ENCODE measurements at regions not wholly inside any gene's neighbourhood (a gene's known extent, or its start where the extent isn't known, plus 50 kb on each side); places are given as distances from the start of the nearest gene placed in this dataset.
A peak's percentile ranks its signal among the peaks of the same experiment; 100 is the strongest.

DNA sequence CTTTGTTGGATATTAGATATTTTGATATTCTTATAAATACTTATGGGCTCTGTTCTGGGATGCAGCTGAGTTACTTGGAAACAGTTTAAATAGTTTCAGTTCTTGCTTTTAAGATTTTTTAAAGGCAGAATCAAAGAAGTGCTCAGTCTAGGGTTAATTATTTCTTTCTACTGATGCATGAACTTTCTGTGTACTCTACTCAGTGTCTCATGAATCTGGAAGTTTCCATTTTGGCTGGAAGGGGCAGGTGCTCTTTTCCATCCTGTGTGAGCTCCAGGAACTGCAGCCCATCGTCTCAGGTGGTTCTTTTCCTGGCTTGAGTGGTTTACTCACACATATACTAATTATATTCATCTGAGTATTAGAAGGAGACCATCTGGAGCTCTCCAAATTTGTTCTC is 61.1 kb upstream of the CPHXL start:
- H3K9me3 Mint-ChIP-seq: peaks cover 44% of the 10 kb centered on the region
- H3K36me3 ChIP-seq (ENCODE audit: insufficient read depth): no peaks in the 10 kb centered on the region
- H3K4me1 ChIP-seq (ENCODE audit: insufficient read depth): no peaks in the 10 kb centered on the region
- H3K4me3 Mint-ChIP-seq: no peak overlapping the region
- DNase-seq (ENCODE audit: low spot score) (no peak), ATAC-seq (no peak)
- no peak overlapping the region for H3K4me2 ChIP-seq
- H3K4me3 ChIP-seq: no peak overlapping the region
- H4K20me1 ChIP-seq (replicated peaks; ENCODE audit: insufficient read depth): no peaks in the 10 kb centered on the region
- H3K27me3 Mint-ChIP-seq (ENCODE audit: insufficient read depth, low read depth, poor library complexity): peaks cover 9% of the 10 kb centered on the region
- H3K27ac Mint-ChIP-seq: no peak overlapping the region
- no peaks in the 10 kb centered on the region for H3K27me3 ChIP-seq (ENCODE audit: insufficient read depth)
- TF ChIP-seq, protein P1, sequence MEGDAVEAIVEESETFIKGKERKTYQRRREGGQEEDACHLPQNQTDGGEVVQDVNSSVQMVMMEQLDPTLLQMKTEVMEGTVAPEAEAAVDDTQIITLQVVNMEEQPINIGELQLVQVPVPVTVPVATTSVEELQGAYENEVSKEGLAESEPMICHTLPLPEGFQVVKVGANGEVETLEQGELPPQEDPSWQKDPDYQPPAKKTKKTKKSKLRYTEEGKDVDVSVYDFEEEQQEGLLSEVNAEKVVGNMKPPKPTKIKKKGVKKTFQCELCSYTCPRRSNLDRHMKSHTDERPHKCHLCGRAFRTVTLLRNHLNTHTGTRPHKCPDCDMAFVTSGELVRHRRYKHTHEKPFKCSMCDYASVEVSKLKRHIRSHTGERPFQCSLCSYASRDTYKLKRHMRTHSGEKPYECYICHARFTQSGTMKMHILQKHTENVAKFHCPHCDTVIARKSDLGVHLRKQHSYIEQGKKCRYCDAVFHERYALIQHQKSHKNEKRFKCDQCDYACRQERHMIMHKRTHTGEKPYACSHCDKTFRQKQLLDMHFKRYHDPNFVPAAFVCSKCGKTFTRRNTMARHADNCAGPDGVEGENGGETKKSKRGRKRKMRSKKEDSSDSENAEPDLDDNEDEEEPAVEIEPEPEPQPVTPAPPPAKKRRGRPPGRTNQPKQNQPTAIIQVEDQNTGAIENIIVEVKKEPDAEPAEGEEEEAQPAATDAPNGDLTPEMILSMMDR (conservative IDR thresholded peaks at IDR 0.05; ENCODE audit: low read depth in 2 of 2): no peak
- TF ChIP-seq ZNF331 (CRISPR knock-in tag; IDR thresholded peaks at IDR 0.05; ENCODE audit: low read depth) (no peak), CREB1 (CRISPR knock-in tag; IDR thresholded peaks at IDR 0.05; ENCODE audit: low read depth) (no peak)
- TF ChIP-seq, protein P2, sequence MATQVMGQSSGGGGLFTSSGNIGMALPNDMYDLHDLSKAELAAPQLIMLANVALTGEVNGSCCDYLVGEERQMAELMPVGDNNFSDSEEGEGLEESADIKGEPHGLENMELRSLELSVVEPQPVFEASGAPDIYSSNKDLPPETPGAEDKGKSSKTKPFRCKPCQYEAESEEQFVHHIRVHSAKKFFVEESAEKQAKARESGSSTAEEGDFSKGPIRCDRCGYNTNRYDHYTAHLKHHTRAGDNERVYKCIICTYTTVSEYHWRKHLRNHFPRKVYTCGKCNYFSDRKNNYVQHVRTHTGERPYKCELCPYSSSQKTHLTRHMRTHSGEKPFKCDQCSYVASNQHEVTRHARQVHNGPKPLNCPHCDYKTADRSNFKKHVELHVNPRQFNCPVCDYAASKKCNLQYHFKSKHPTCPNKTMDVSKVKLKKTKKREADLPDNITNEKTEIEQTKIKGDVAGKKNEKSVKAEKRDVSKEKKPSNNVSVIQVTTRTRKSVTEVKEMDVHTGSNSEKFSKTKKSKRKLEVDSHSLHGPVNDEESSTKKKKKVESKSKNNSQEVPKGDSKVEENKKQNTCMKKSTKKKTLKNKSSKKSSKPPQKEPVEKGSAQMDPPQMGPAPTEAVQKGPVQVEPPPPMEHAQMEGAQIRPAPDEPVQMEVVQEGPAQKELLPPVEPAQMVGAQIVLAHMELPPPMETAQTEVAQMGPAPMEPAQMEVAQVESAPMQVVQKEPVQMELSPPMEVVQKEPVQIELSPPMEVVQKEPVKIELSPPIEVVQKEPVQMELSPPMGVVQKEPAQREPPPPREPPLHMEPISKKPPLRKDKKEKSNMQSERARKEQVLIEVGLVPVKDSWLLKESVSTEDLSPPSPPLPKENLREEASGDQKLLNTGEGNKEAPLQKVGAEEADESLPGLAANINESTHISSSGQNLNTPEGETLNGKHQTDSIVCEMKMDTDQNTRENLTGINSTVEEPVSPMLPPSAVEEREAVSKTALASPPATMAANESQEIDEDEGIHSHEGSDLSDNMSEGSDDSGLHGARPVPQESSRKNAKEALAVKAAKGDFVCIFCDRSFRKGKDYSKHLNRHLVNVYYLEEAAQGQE (IDR thresholded peaks at IDR 0.05; ENCODE audit: unreplicated experiment): no peak
- no peak overlapping the region for H2AFZ ChIP-seq
- H3K9me2 ChIP-seq (ENCODE audit: insufficient read depth): no peaks in the 10 kb centered on the region
- H3K27ac ChIP-seq (ENCODE audit: low read depth): no peak overlapping the region
- no peaks in the 10 kb centered on the region for H3F3A ChIP-seq (replicated peaks; ENCODE audit: low read depth)
- H3K36me3 Mint-ChIP-seq (ENCODE audit: low read depth): no peaks in the 10 kb centered on the region
- no peaks in the 10 kb centered on the region for H3K79me2 ChIP-seq (replicated peaks; ENCODE audit: insufficient read depth)
- H3K4me1 Mint-ChIP-seq: no peaks in the 10 kb centered on the region

- H3K79me2 ChIP-seq (replicated peaks; ENCODE audit: insufficient read depth): no peaks in the 10 kb centered on the region
- no peaks in the 10 kb centered on the region for H3F3A ChIP-seq (replicated peaks; ENCODE audit: low read depth)
- Mint-ChIP-seq H3K36me3 (ENCODE audit: low read depth) (no peaks in the 10 kb centered on the region), H3K27ac (no peak overlapping the region), H3K4me3 (no peak overlapping the region), H3K9me3 (peaks cover 38% of the 10 kb centered on the region), H3K4me1 (no peaks in the 10 kb centered on the region), H3K27me3 (ENCODE audit: insufficient read depth, low read depth, poor library complexity) (peaks cover 4% of the 10 kb centered on the region)
- no peaks in the 10 kb centered on the region for H4K20me1 ChIP-seq (replicated peaks; ENCODE audit: insufficient read depth)
- no peaks in the 10 kb centered on the region for H3K9me2 ChIP-seq (ENCODE audit: insufficient read depth)
- H2AFZ ChIP-seq: no peak overlapping the region
- TF ChIP-seq, protein P1 (conservative IDR thresholded peaks at IDR 0.05; ENCODE audit: low read depth in 2 of 2): peak; percentile 75 to 98
- no peak for TF ChIP-seq EZH2 (IDR thresholded peaks at IDR 0.05; ENCODE audit: low read depth, unreplicated experiment)
- ATAC-seq (no peak; the same call in 2 of the 3 replicates), DNase-seq (ENCODE audit: low spot score) (peak; percentile 74)
- H3K27ac ChIP-seq (ENCODE audit: low read depth): no peak overlapping the region
- H3K27me3 ChIP-seq (ENCODE audit: insufficient read depth): no peaks in the 10 kb centered on the region
- H3K4me1 ChIP-seq (ENCODE audit: insufficient read depth): no peaks in the 10 kb centered on the region
- no peaks in the 10 kb centered on the region for H3K36me3 ChIP-seq (ENCODE audit: insufficient read depth)
- no peak overlapping the region for H3K4me2 ChIP-seq
- no peak overlapping the region for H3K4me3 ChIP-seq
Observed at GRCh38 chr16:75789237-75789636, 62.9 kb upstream of the CPHXL start.

Data from GM23338 (cell line).